ENCODE measurements at regions not wholly inside any gene's neighbourhood (a gene's known extent, or its start where the extent isn't known, plus 50 kb on each side); places are given as distances from the start of the nearest gene placed in this dataset.

DNA sequence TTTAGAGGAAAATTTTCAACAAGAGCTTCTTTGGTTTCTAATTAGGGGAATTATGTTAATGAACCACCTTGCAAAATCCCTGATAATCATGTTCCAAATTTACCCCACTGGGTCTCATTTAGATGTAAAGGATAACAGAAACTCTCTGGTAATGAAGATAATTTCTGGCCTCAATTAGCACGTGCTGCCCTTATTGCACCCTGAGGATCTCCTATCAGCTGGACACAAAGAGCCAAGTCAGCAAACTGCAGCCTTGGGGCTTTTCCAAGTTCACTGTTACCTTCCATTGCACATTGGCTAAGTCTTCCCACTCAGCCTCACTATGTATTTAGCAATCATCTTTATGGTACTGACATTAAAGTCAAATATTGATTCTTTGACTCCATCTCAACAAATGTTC is 78.1 kb downstream of the GP2 start:
- Mint-ChIP-seq H3K4me1 (ENCODE audit: insufficient read depth, unreplicated experiment) (no peaks in the 10 kb centered on the region), H3K36me3 (ENCODE audit: insufficient read depth, unreplicated experiment) (no peaks in the 10 kb centered on the region), H3K27ac (ENCODE audit: low read depth, unreplicated experiment) (no peak overlapping the region), H3K9me3 (ENCODE audit: unreplicated experiment) (peaks cover 7% of the 10 kb centered on the region), H3K4me3 (ENCODE audit: unreplicated experiment) (no peak overlapping the region), H3K27me3 (ENCODE audit: insufficient read depth, unreplicated experiment) (no peaks in the 10 kb centered on the region)
- no peak for DNase-seq (ENCODE audit: unreplicated experiment)
- BruUV-seq (replicated peaks): no TSS peak
- CTCF ChIA-PET: interaction anchor here (1.4 kb wide), 1 partner anchor 341 kb away, joined by 3 read pairs; no protein-coding TSS in a partner anchor
- intact Hi-C loops (cut with micrococcal nuclease): no loop called here
- POLR2A ChIA-PET: no interaction called here
- TF ChIP-seq CTCF (IDR thresholded peaks at IDR 0.05; ENCODE audit: unreplicated experiment): no peak

DNA sequence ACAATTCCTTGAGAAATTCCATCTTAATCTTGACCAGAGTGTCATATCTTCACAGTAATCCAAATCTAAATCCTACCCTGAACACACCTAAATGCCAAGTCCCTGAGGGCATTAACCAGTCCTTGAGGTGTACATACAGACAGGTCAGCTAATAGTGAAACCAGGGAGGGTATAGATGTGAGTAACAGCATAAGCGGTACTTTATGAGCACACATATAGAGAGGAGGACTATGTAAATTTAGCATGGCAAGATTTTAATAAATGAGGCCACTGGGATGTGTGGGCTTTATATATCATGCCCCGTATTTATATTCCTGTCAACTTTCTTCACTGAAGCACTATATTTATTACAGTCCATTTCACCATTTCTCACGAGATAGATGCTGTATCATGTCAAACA is 80.2 kb downstream of the GP2 start:
- no peak for DNase-seq (ENCODE audit: unreplicated experiment)
- intact Hi-C loops (cut with micrococcal nuclease): no loop called here
- no TSS peak for BruUV-seq (replicated peaks)
- no peak overlapping the region for H3K4me3 Mint-ChIP-seq (ENCODE audit: unreplicated experiment)
- H3K27me3 Mint-ChIP-seq (ENCODE audit: insufficient read depth, unreplicated experiment): no peaks in the 10 kb centered on the region
- ChIA-PET POLR2A (no interaction called here), CTCF (interaction anchor here (1.0 kb wide), 1 partner anchor 340 kb away, joined by 4 read pairs; no protein-coding TSS in a partner anchor)
- H3K36me3 Mint-ChIP-seq (ENCODE audit: insufficient read depth, unreplicated experiment): no peaks in the 10 kb centered on the region
- no peak for TF ChIP-seq CTCF (IDR thresholded peaks at IDR 0.05; ENCODE audit: unreplicated experiment)
- no peak overlapping the region for H3K27ac Mint-ChIP-seq (ENCODE audit: low read depth, unreplicated experiment)
- H3K9me3 Mint-ChIP-seq (ENCODE audit: unreplicated experiment): peaks cover 7% of the 10 kb centered on the region
- no peaks in the 10 kb centered on the region for H3K4me1 Mint-ChIP-seq (ENCODE audit: insufficient read depth, unreplicated experiment)

DNA sequence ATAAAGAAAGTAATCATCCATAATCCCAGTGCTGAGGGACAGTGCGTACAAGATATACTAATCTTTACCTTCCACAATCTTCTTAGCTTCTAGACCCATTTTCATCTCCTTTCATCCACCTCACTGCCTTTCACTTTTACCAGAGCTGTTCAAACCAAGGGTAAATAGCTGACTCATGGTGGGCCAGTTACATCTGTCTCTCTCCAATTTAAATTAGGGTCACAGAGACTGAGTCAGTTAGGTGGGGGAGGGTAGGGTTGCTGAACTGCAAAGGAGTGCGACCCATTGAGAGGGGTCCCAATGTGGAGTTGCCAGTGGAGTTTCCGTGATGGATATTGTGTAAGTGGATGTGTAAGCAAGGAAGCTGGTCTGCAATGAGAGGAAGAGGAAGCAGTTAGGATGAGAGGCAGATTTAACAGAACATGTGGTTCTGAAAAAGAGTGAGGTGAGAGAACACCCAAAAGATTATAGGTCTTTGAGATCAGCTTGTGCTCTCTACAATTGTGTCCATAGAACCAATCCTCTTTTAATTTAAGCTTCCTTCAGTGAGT is 83.5 kb downstream of the GP2 start:
- no TSS peak for BruUV-seq (replicated peaks)
- ChIA-PET CTCF (interaction anchor here (0.6 to 1.6 kb wide), 3 partner anchors 57 to 345 kb away, joined by 3 to 6 read pairs (median 4); no protein-coding TSS in a partner anchor), POLR2A (no interaction called here)
- TF ChIP-seq CTCF (IDR thresholded peaks at IDR 0.05; ENCODE audit: unreplicated experiment): no peak
- Mint-ChIP-seq H3K4me1 (ENCODE audit: insufficient read depth, unreplicated experiment) (no peaks in the 10 kb centered on the region), H3K27me3 (ENCODE audit: insufficient read depth, unreplicated experiment) (peaks cover under 1% of the 10 kb centered on the region), H3K36me3 (ENCODE audit: insufficient read depth, unreplicated experiment) (no peaks in the 10 kb centered on the region), H3K9me3 (ENCODE audit: unreplicated experiment) (peaks cover 11% of the 10 kb centered on the region), H3K4me3 (ENCODE audit: unreplicated experiment) (no peak overlapping the region), H3K27ac (ENCODE audit: low read depth, unreplicated experiment) (no peak overlapping the region)
- intact Hi-C loops (cut with micrococcal nuclease): no loop called here
- no peak for DNase-seq (ENCODE audit: unreplicated experiment)

DNA sequence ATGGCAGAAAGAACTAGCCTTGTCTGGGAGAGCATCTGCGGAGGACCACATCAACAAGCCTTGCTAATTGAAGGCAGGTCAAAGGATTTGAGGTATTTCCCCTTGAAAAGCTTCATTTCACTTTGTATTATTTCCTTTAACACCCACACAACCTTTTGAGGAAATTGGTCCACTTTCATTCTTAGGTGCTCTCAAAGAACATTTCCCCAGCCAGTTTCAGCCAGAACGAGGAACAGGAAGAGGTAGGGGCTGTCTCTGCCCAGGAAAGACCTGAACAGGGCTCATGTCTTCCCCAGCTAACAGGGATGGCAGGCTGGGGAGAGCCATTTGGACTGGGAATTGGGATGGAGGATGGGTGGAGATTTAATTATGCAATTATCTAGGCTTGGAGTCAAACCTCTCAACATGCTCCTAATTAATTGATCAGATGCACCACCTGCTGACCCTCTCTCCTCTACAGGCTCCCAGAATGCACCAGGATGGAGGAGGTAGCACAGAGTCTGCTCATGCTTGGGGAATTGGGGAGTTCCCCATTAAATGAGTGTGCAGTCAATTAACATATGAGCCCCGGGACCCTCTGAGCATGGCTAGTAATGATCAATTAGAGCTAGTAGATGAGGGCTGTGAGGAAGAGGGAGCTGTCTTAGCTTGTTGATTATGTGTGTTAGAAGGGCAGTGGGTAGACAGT is 84.6 kb downstream of the GP2 start:
- Mint-ChIP-seq H3K36me3 (ENCODE audit: insufficient read depth, unreplicated experiment) (no peaks in the 10 kb centered on the region), H3K4me3 (ENCODE audit: unreplicated experiment) (no peak overlapping the region), H3K27ac (ENCODE audit: low read depth, unreplicated experiment) (no peak overlapping the region), H3K9me3 (ENCODE audit: unreplicated experiment) (peaks cover 5% of the 10 kb centered on the region), H3K27me3 (ENCODE audit: insufficient read depth, unreplicated experiment) (peaks cover 11% of the 10 kb centered on the region), H3K4me1 (ENCODE audit: insufficient read depth, unreplicated experiment) (no peaks in the 10 kb centered on the region)
- intact Hi-C loops (cut with micrococcal nuclease): no loop called here
- CTCF ChIA-PET: interaction anchor here (0.7 to 1.2 kb wide), 3 partner anchors 19 to 286 kb away, joined by 3 to 4 read pairs (median 3); no protein-coding TSS in a partner anchor
- DNase-seq (ENCODE audit: unreplicated experiment): no peak
- no TSS peak for BruUV-seq (replicated peaks)
- POLR2A ChIA-PET: no interaction called here
- TF ChIP-seq CTCF (IDR thresholded peaks at IDR 0.05; ENCODE audit: unreplicated experiment): no peak
